Lower leg skin (tissue), 3 donors: ENCODE measurements at regions not wholly inside any gene's neighbourhood (a gene's known extent, or its start where the extent isn't known, plus 50 kb on each side); places are given as distances from the start of the nearest gene placed in this dataset.

Experiments
- CTCF ChIP-seq, 3 donors: fragments of 450-650 bp; IDR thresholded peaks; one replicate each; pipeline ENCODE4 v1.5.1; 2016; ENCODE audit warnings: antibody characterized with exemption in 3 of 3, mild to moderate bottlenecking in 3 of 3, moderate library complexity in 2 of 3
- POLR2A ChIP-seq, 2 donors: fragments of 450-650 bp; IDR thresholded peaks; one replicate each; pipeline ENCODE4 v1.6.1; 2016 to 2017; ENCODE audit warnings: antibody characterized with exemption in 2 of 2, mild to moderate bottlenecking in 1 of 2, moderate library complexity in 1 of 2

- no peak for TF ChIP-seq CTCF (IDR thresholded peaks at IDR 0.05)
- no peak for TF ChIP-seq POLR2A (IDR thresholded peaks at IDR 0.05)
These were observed 276.0 kb downstream of the ENC1 start for GRCh38 chr5:74364507-74364906.
